SK-N-SH treated with all-trans-retinoic acid at 6 μM for 48 hours (cell line): ENCODE measurements at regions not wholly inside any gene's neighbourhood (a gene's known extent, or its start where the extent isn't known, plus 50 kb on each side); places are given as distances from the start of the nearest gene placed in this dataset.
"Not testable (repeated sequence)": the region's sequence is repeated elsewhere in the genome, so short reads cannot be mapped to it uniquely, and the experiment has no call there.

Experiments used
- ATAC-seq: fragments of 200-7000 bp; cut with Tn5 transposase; 3 replicates; pipeline ENCODE4 v1.9.1; 2020; ENCODE audit warnings: mild to moderate bottlenecking, moderate library complexity
- ARNTL ChIP-seq: fragments of 450-650 bp; formaldehyde crosslinking; IDR thresholded peaks from 2 replicates; pipeline ENCODE4 v1.5.0; 2020; ENCODE audit warnings: low read depth, mild to moderate bottlenecking, moderate library complexity, borderline replicate concordance
- BACH2 ChIP-seq: fragments of 250-450 bp; sonication (Bioruptor Pico); IDR thresholded peaks from 2 replicates; pipeline ENCODE4 v1.9.0; 2021; ENCODE audit warnings: mild to moderate bottlenecking, borderline replicate concordance
- CSDC2 ChIP-seq: fragments of 250-450 bp; sonication (Bioruptor Pico); IDR thresholded peaks from 2 replicates; pipeline ENCODE4 v1.5.0; 2020; ENCODE audit warnings: mild to moderate bottlenecking, moderate library complexity
- ESRRG ChIP-seq: fragments of 250-450 bp; sonication (Bioruptor Pico); IDR thresholded peaks from 2 replicates; pipeline ENCODE4 v1.6.1; 2021; ENCODE audit warnings: mild to moderate bottlenecking
- GLIS3 ChIP-seq: fragments of 250-450 bp; sonication (Bioruptor Pico); IDR thresholded peaks from 2 replicates; pipeline ENCODE4 v1.5.0; 2020; ENCODE audit warnings: mild to moderate bottlenecking, moderate library complexity
- OSR1 ChIP-seq: fragments of 250-450 bp; sonication (Bioruptor Pico); IDR thresholded peaks from 2 replicates; pipeline ENCODE4 v1.8.0; 2022; ENCODE audit warnings: moderate library complexity, mild to moderate bottlenecking, inconsistent platforms
- PPARA ChIP-seq: fragments of 250-450 bp; sonication (Bioruptor Pico); IDR thresholded peaks from 2 replicates; pipeline ENCODE4 v1.5.0; 2020; ENCODE audit warnings: mild to moderate bottlenecking, borderline replicate concordance
- RARB ChIP-seq: fragments of 250-450 bp; sonication (Bioruptor Pico); IDR thresholded peaks from 2 replicates; pipeline ENCODE4 v1.8.0; 2021; ENCODE audit warnings: mild to moderate bottlenecking, moderate library complexity
- SNAI2 ChIP-seq: fragments of 250-450 bp; sonication (Bioruptor Pico); IDR thresholded peaks from 2 replicates; pipeline ENCODE4 v1.5.0; 2020; ENCODE audit warnings: mild to moderate bottlenecking, moderate library complexity
- TCF4 ChIP-seq: fragments of 250-450 bp; sonication (Bioruptor Pico); IDR thresholded peaks from 2 replicates; pipeline ENCODE4 v1.8.0; 2021; ENCODE audit warnings: mild to moderate bottlenecking, moderate library complexity, borderline replicate concordance
- ZC3H10 ChIP-seq: fragments of 250-450 bp; sonication (Bioruptor Pico); IDR thresholded peaks from 2 replicates; pipeline ENCODE4 v1.5.1; 2021; ENCODE audit warnings: mild to moderate bottlenecking, moderate library complexity
- ZFP30 ChIP-seq: fragments of 450-650 bp; formaldehyde crosslinking; IDR thresholded peaks from 2 replicates; pipeline ENCODE4 v1.5.0; 2022; ENCODE audit warnings: mild to moderate bottlenecking, moderate library complexity
- ZNF565 ChIP-seq: fragments of 450-650 bp; formaldehyde crosslinking; conservative IDR thresholded peaks from 2 replicates; pipeline ENCODE4 v1.5.0; 2020; ENCODE audit warnings: low read depth, mild to moderate bottlenecking, moderate library complexity
- ZNF70 ChIP-seq: fragments of 450-650 bp; formaldehyde crosslinking; IDR thresholded peaks from 2 replicates; pipeline ENCODE4 v1.5.0; 2020; ENCODE audit warnings: mild to moderate bottlenecking, moderate library complexity
- ZNF8 ChIP-seq: fragments of 450-650 bp; formaldehyde crosslinking; IDR thresholded peaks from 2 replicates; pipeline ENCODE4 v1.5.0; 2020; ENCODE audit warnings: mild to moderate bottlenecking, moderate library complexity
- TF ChIP-seq, protein P1 (sequence below): fragments of 250-450 bp; sonication (Bioruptor Pico); IDR thresholded peaks from 2 replicates; pipeline ENCODE4 v1.5.0; 2020; ENCODE audit warnings: mild to moderate bottlenecking, moderate library complexity
- TF ChIP-seq, protein P2 (sequence below): fragments of 250-450 bp; sonication (Bioruptor Pico); IDR thresholded peaks from 2 replicates; pipeline ENCODE4 v1.8.0; 2021; ENCODE audit warnings: low read depth, mild to moderate bottlenecking, moderate library complexity, borderline replicate concordance
- TF ChIP-seq, protein P3 (sequence below): fragments of 250-450 bp; sonication (Bioruptor Pico); IDR thresholded peaks from 2 replicates; pipeline ENCODE4 v1.5.1; 2020; ENCODE audit warnings: low read depth, mild to moderate bottlenecking, moderate library complexity
- TF ChIP-seq, protein P4 (sequence below): fragments of 250-450 bp; sonication (Bioruptor Pico); IDR thresholded peaks from 2 replicates; pipeline ENCODE4 v1.8.0; 2020; ENCODE audit warnings: mild to moderate bottlenecking, moderate library complexity, borderline replicate concordance

DNA sequence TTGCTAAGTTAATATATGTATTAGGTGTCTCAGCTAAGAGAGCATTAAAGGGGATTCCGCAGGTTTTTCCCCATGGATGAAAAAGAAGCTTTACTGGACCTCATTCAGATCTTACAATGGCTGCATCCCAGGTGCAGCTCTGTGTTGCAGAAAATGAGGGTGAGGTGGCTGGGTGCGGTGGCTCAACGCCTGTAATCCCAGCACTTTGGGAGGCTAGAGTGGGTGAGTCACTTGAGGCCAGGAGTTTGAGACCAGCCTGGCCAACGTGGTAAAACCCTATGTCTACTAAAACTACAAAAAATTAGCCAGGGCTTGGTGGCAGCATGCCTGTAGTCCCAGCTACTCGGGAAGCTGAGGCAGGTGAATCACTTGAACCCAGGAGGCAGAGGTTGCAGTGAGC lies 58.5 kb upstream of the MORC3 start:
- no peak for ATAC-seq
- TF ChIP-seq, protein P1, sequence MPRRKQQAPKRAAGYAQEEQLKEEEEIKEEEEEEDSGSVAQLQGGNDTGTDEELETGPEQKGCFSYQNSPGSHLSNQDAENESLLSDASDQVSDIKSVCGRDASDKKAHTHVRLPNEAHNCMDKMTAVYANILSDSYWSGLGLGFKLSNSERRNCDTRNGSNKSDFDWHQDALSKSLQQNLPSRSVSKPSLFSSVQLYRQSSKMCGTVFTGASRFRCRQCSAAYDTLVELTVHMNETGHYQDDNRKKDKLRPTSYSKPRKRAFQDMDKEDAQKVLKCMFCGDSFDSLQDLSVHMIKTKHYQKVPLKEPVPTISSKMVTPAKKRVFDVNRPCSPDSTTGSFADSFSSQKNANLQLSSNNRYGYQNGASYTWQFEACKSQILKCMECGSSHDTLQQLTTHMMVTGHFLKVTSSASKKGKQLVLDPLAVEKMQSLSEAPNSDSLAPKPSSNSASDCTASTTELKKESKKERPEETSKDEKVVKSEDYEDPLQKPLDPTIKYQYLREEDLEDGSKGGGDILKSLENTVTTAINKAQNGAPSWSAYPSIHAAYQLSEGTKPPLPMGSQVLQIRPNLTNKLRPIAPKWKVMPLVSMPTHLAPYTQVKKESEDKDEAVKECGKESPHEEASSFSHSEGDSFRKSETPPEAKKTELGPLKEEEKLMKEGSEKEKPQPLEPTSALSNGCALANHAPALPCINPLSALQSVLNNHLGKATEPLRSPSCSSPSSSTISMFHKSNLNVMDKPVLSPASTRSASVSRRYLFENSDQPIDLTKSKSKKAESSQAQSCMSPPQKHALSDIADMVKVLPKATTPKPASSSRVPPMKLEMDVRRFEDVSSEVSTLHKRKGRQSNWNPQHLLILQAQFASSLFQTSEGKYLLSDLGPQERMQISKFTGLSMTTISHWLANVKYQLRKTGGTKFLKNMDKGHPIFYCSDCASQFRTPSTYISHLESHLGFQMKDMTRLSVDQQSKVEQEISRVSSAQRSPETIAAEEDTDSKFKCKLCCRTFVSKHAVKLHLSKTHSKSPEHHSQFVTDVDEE (CRISPR knock-in tag), result no peak
- TF ChIP-seq ZFP30 (no peak), ZNF8 (no peak), TCF4 (CRISPR knock-in tag) (no peak), BACH2 (no peak), ZC3H10 (CRISPR knock-in tag) (no peak)
- TF ChIP-seq, protein P2, sequence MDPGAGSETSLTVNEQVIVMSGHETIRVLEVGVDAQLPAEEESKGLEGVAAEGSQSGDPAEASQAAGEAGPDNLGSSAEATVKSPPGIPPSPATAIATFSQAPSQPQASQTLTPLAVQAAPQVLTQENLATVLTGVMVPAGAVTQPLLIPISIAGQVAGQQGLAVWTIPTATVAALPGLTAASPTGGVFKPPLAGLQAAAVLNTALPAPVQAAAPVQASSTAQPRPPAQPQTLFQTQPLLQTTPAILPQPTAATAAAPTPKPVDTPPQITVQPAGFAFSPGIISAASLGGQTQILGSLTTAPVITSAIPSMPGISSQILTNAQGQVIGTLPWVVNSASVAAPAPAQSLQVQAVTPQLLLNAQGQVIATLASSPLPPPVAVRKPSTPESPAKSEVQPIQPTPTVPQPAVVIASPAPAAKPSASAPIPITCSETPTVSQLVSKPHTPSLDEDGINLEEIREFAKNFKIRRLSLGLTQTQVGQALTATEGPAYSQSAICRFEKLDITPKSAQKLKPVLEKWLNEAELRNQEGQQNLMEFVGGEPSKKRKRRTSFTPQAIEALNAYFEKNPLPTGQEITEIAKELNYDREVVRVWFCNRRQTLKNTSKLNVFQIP (CRISPR knock-in tag), result no peak

DNA sequence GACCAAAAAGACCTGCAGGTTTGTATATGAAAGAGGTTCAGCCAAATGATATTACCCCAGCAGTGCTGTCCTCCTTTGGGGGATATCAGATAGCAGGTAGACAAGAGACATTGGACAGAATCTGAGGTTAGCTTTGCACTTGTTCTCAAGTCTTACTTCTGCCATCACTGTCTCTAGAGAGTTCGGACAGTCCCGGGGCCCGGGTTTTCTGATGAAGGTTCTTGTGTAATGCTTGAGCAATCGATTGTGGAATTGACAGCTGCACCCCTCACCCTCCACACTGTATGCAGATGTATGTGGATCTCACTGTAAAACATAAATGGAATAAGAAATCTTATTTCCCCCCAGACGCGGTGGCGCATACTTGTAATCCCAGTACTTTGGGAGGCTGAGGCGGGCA lies 56.2 kb upstream of the MORC3 start:
- TF ChIP-seq ZNF8 (no peak), OSR1 (CRISPR knock-in tag) (no peak), ZFP30 (no peak), ARNTL (CRISPR knock-in tag) (no peak), CSDC2 (CRISPR knock-in tag) (no peak), ZNF565 (no peak), PPARA (CRISPR knock-in tag) (no peak), RARB (CRISPR knock-in tag) (no peak), ESRRG (no peak), SNAI2 (no peak), GLIS3 (CRISPR knock-in tag) (no peak), TCF4 (CRISPR knock-in tag) (no peak)
- TF ChIP-seq, protein P3, sequence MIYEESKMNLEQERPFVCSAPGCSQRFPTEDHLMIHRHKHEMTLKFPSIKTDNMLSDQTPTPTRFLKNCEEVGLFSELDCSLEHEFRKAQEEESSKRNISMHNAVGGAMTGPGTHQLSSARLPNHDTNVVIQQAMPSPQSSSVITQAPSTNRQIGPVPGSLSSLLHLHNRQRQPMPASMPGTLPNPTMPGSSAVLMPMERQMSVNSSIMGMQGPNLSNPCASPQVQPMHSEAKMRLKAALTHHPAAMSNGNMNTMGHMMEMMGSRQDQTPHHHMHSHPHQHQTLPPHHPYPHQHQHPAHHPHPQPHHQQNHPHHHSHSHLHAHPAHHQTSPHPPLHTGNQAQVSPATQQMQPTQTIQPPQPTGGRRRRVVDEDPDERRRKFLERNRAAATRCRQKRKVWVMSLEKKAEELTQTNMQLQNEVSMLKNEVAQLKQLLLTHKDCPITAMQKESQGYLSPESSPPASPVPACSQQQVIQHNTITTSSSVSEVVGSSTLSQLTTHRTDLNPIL (CRISPR knock-in tag), result no peak
- TF ChIP-seq, protein P1 (CRISPR knock-in tag), result no peak
- no peak for ATAC-seq

DNA sequence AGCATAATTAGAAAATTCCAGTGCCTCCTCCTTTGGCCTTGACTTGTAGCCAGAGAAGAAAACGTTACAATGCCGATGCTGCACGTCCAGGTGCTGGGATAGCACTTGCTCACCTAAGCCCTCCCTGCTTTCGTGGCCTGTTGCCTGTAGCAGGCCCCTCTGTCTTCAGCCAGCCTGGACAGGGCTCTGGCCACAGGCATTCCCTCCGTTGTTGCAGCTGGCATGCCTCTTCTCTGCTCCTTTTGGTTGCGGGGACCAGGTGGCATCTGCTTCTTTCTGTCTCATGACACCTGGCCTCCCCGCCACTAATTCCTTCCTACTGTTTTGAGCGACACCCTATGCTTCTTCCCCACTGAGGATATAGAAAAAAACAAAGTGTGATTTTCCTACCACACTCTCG lies 54.6 kb upstream of the MORC3 start:
- no peak for ATAC-seq
- TF ChIP-seq, protein P4, sequence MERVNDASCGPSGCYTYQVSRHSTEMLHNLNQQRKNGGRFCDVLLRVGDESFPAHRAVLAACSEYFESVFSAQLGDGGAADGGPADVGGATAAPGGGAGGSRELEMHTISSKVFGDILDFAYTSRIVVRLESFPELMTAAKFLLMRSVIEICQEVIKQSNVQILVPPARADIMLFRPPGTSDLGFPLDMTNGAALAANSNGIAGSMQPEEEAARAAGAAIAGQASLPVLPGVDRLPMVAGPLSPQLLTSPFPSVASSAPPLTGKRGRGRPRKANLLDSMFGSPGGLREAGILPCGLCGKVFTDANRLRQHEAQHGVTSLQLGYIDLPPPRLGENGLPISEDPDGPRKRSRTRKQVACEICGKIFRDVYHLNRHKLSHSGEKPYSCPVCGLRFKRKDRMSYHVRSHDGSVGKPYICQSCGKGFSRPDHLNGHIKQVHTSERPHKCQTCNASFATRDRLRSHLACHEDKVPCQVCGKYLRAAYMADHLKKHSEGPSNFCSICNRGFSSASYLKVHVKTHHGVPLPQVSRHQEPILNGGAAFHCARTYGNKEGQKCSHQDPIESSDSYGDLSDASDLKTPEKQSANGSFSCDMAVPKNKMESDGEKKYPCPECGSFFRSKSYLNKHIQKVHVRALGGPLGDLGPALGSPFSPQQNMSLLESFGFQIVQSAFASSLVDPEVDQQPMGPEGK (CRISPR knock-in tag), result no peak
- TF ChIP-seq, protein P2 (CRISPR knock-in tag), result no peak
- TF ChIP-seq ZNF565, result no peak
- TF ChIP-seq, protein P3 (CRISPR knock-in tag), result no peak
- no peak for TF ChIP-seq ZNF70 (CRISPR knock-in tag)
- TF ChIP-seq ESRRG, result no peak
- TF ChIP-seq ZFP30, result no peak
- TF ChIP-seq RARB (CRISPR knock-in tag), result no peak
- TF ChIP-seq, protein P1 (CRISPR knock-in tag), result no peak
- no peak for TF ChIP-seq TCF4 (CRISPR knock-in tag)

DNA sequence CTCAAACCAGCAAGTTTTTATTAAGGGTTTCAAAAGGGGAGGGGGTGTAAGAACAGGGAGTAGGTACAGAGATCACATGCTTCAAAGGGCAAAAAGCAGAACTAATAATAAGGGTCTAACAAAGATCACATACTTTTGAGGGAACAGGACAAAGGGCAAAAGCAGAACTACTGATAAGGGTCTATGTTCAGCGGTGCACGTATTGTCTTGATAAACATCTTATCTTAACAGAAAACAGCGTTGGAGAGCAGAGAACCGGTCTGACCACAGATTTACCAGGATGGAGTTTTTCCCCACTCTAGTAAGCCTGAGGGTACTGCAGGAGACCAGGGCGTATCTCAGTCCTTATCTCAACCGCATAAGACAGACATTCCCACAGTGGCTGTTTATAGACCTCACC lies 52.2 kb upstream of the MORC3 start:
- ATAC-seq, result not testable (repeated sequence)
